NT2/D1 (cell line): ENCODE measurements at regions not wholly inside any gene's neighbourhood (a gene's known extent, or its start where the extent isn't known, plus 50 kb on each side); places are given as distances from the start of the nearest gene placed in this dataset.

Source experiments
- DNase-seq: peaks from one replicate; pipeline ENCODE4 v3.0.0-alpha.2; 2011; ENCODE audit warnings: low read depth, low spot score
- H3K27me3 ChIP-seq: 2 replicates; pipeline ENCODE4 v1.6.0; 2011; ENCODE audit warnings: mild to moderate bottlenecking; ENCODE audit not compliant: insufficient read length, insufficient read depth
- H3K36me3 ChIP-seq: 2 replicates; pipeline ENCODE4 v1.6.1; 2011; ENCODE audit warnings: mild to moderate bottlenecking, low read length, mixed read lengths; ENCODE audit not compliant: insufficient read depth, insufficient read length
- H3K4me1 ChIP-seq: 2 replicates; pipeline ENCODE4 v1.5.1; 2011; ENCODE audit not compliant: insufficient read depth, insufficient read length
- H3K4me3 ChIP-seq: 2 replicates; pipeline ENCODE4 v1.5.1; 2011; ENCODE audit warnings: low read depth; ENCODE audit not compliant: insufficient read length
- H3K9ac ChIP-seq: 2 replicates; pipeline ENCODE4 v1.6.0; 2011; ENCODE audit warnings: low read depth; ENCODE audit not compliant: insufficient read length
- H3K9me3 ChIP-seq: 2 replicates; pipeline ENCODE4 v1.5.1; 2011; ENCODE audit warnings: mild to moderate bottlenecking, low read length; ENCODE audit not compliant: insufficient read depth
- SUZ12 ChIP-seq: IDR thresholded peaks from 2 replicates; pipeline ENCODE4 v1.6.1; 2011; ENCODE audit not compliant: insufficient read length, insufficient read depth; ENCODE audit errors: extremely low read depth
- YY1 ChIP-seq: IDR thresholded peaks from 2 replicates; pipeline ENCODE4 v1.6.1; 2011; ENCODE audit not compliant: insufficient read length, insufficient read depth
- ZNF274 ChIP-seq: IDR thresholded peaks from 2 replicates; pipeline ENCODE4 v1.6.1; 2011; ENCODE audit warnings: mild to moderate bottlenecking, low read depth, low read length

DNA sequence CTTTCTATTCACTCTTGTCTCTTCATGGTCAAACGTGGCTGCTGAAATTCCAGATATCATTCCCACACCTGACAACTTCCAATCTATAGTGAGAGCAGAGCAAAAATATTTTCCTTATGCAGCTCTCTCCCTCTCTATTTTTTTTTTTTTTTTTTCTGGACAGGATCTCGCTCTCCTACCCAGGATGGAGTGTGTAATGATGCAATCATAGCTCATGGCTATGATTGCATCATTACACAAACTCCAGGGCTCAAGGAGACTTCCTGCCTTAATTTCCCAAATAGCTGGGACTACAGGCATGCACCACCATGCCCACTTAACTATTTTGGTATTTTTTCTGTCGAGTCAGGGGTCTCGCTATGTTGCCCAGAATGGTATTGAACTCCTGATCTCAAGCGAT lies 1398.9 kb downstream of the AACS start:
- Histone ChIP-seq H3K9me3 (no peaks in the 10 kb centered on the region), H3K36me3 (no peaks in the 10 kb centered on the region), H3K4me3 (no peak overlapping the region), H3K9ac (no peak overlapping the region), H3K4me1 (no peaks in the 10 kb centered on the region), H3K27me3 (no peaks in the 10 kb centered on the region)
- TF ChIP-seq ZNF274: no peak
- DNase-seq: no peak

DNA sequence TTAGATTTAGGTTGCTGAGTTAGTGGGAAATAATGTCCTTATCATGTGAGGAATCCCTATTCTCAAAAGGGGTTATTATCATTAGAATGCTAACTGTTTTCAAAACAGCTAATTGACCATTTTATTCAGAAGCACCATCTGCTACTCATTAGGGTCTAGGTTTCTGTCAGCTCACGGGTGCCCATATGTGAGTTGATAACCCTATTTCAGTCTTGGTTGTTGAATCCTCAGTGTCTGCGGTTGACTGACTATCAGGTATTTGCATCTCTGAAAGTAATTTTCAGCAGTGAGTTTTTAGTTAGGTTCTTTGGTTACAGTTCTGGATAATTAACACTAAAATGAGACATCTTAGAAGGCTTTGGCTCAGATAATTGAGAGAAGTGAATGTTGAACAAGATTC lies 1404.0 kb downstream of the AACS start:
- Histone ChIP-seq H3K9ac (no peak overlapping the region), H3K4me1 (no peaks in the 10 kb centered on the region), H3K4me3 (no peak overlapping the region), H3K36me3 (no peaks in the 10 kb centered on the region), H3K9me3 (no peaks in the 10 kb centered on the region), H3K27me3 (no peaks in the 10 kb centered on the region)
- no peak for TF ChIP-seq SUZ12
- no peak for TF ChIP-seq YY1
- no peak for DNase-seq

DNA sequence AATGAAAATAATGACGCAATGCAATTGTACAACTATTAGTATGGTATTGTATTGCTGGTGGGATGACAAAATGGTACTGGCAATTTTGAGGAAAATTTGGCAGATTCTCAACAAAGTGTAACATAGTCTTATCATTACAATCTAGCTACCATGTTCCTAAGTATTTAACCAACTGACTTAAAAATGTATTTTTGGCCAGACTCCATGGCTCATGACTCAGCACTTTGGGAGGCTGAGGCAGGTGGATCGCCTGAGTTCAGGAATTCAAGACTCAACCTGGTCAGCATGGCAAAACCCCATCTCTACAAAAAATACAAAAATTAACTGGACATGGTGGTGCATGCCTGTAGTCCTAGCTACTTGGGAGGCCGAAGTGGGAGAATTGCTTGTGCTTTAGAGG lies 1409.5 kb downstream of the AACS start:
- H3K27me3 ChIP-seq: no peaks in the 10 kb centered on the region
- H3K4me1 ChIP-seq: no peaks in the 10 kb centered on the region
- H3K36me3 ChIP-seq: no peaks in the 10 kb centered on the region
- DNase-seq: no peak
- no peak overlapping the region for H3K9ac ChIP-seq
- TF ChIP-seq ZNF274 (no peak), YY1 (no peak), SUZ12 (no peak)
- no peak overlapping the region for H3K4me3 ChIP-seq
- peaks cover 6% of the 10 kb centered on the region for H3K9me3 ChIP-seq

DNA sequence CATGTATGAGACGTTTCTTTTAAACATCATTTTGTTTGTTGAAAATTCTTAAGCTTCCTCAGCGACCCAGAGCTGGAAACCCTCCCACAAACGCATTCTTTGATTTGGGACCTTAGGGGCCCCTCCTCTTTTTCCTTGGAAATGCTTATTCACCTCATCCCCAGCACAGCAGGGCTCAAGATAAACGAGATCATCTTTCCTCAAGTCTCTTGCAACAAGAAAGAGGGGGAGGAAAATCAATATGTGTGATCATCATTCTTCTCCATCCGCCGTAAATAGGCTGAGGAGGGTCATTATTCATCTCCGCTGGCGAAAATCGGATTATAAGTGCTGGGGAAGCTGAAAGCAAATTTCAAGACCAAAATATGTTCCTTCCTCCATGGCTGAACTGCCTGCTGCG lies 1415.2 kb downstream of the AACS start:
- no peak for TF ChIP-seq SUZ12
- no peak for TF ChIP-seq ZNF274
- no peak for TF ChIP-seq YY1
- Histone ChIP-seq H3K36me3 (no peaks in the 10 kb centered on the region), H3K4me3 (no peak overlapping the region), H3K27me3 (no peaks in the 10 kb centered on the region), H3K9ac (no peak overlapping the region), H3K9me3 (peaks cover 3% of the 10 kb centered on the region), H3K4me1 (peaks cover 6% of the 10 kb centered on the region)
- peak; percentile 47 for DNase-seq

DNA sequence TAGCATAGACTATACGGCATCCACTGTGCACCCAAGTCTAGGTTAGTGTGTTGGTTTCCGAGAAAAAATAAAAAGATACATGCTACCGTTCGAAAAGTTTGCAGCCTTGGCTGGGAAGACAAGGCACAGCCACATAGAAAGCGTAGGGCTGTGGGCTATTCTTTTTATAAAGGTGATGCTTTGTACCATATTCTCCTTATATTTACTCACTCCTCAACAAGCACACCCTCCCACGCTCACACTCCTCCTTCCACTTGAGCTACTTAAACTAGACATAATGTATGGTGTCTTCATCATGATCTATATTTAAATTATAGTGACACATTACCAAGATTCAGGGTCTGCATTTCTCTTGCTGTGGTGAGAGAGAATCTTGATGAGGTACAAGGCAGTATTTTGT lies 1416.5 kb downstream of the AACS start:
- H3K27me3 ChIP-seq: no peaks in the 10 kb centered on the region
- H3K4me3 ChIP-seq: no peak overlapping the region
- no peak overlapping the region for H3K9ac ChIP-seq
- peaks cover 6% of the 10 kb centered on the region for H3K4me1 ChIP-seq
- no peak for DNase-seq
- H3K36me3 ChIP-seq: no peaks in the 10 kb centered on the region
- TF ChIP-seq YY1 (no peak), SUZ12 (no peak), ZNF274 (no peak)
- H3K9me3 ChIP-seq: no peaks in the 10 kb centered on the region

DNA sequence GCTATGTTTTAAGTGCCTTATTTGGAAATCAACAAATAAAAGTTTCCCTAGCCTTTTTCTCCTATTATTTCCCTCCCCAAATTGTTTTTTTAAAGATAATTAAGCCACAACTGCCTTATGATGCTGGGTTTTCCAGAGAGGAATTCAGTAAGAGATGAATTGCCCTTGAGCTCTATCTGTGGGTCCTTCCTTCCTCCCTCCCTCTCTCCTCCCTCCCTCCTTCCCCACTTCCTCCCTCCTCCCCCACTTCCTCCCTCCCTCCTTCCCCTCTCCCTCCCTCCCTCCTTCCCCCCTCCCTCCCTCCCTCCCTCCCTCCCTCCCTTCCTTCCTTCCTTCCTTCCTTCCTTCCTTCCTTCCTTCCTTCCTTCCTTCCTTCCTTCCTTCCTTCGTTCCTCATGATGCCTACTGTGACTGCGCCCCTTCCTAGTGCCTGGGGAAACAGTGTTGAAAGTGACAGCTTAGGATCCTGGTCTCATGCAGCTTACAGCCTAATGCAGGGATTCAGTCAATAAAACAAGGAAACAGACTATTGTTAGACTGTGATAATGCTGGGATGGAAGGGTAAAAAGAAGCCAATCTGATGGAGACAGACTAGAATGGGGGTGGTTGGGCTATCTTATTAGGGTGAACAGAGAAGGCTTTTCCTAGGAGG lies 1417.1 kb downstream of the AACS start:
- Histone ChIP-seq H3K9ac (no peak overlapping the region), H3K9me3 (no peaks in the 10 kb centered on the region), H3K36me3 (no peaks in the 10 kb centered on the region), H3K27me3 (no peaks in the 10 kb centered on the region), H3K4me1 (peaks cover 6% of the 10 kb centered on the region), H3K4me3 (no peak overlapping the region)
- TF ChIP-seq ZNF274 (no peak), YY1 (no peak), SUZ12 (no peak)
- DNase-seq: no peak

DNA sequence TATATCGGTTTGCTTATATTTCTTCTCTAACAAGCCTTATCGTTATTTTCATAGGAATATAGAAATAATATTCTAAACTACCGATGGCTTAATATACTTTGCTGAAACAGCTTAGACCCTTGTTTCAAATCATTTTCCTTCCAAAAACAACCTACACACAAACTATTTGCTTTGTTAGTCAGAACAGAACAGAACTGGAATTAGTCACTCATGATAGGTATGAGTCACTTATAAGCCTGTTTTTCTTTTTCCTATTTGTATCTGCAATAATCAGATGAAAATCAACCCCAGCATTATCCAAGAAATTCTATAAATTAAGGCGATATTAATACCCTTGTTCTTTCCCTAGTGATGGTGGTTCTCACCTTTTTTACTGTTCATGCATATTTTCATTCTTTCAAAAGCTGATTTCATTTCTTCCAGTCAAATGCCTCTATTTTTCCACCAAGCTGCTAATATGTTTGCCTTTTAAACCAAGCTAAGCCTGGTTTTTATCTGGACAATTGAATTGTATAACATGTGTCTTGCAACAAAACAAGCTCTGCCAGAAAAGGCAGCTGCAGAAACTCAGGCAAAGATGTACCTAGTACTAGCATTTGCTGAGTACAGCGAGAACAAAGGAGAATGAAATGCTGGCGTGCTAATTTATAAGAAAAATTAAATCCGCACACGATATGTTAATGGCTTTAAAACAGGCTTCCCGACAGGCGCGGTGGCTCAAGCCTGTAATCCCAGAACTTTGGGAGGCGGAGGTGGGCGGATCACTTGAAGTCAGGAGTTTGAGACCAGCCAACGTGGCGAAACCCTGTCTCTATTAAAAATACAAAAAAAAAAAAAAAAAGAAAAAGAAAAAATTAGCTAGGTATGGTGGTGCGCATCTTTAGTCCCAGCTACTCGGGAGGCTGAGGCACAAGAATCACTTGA lies 1418.2 kb downstream of the AACS start:
- H3K9me3 ChIP-seq: no peaks in the 10 kb centered on the region
- H3K27me3 ChIP-seq: no peaks in the 10 kb centered on the region
- no peak overlapping the region for H3K9ac ChIP-seq
- TF ChIP-seq YY1 (no peak), SUZ12 (no peak), ZNF274 (no peak)
- H3K36me3 ChIP-seq: no peaks in the 10 kb centered on the region
- DNase-seq: no peak
- H3K4me3 ChIP-seq: no peak overlapping the region
- peaks cover 6% of the 10 kb centered on the region for H3K4me1 ChIP-seq
